ENCODE measurements at regions not wholly inside any gene's neighbourhood (a gene's known extent, or its start where the extent isn't known, plus 50 kb on each side); places are given as distances from the start of the nearest gene placed in this dataset.

- Histone ChIP-seq H2AFZ (ENCODE audit: insufficient read depth, low read depth, low read length, poor library complexity, severe bottlenecking) (no peak overlapping the region), H3K4me1 (ENCODE audit: control insufficient read depth in 2 of 2, insufficient read depth in 2 of 2, low read length in 2 of 2) (no peaks in the 10 kb centered on the region), H3K27ac (ENCODE audit: low read length in 2 of 2) (no peak overlapping the region), H3K4me3 (ENCODE audit: control extremely low read depth in 1 of 5, extremely low read depth in 1 of 5, insufficient read depth in 1 of 5, low read depth in 2 of 5, low read length in 4 of 5) (no peak overlapping the region), H3K36me3 (replicated peaks in 1 of 2; ENCODE audit: control extremely low read depth in 1 of 2, control insufficient read depth in 1 of 2, extremely low read depth in 1 of 2, insufficient read depth in 2 of 2, low read length in 1 of 2) (no peaks in the 10 kb centered on the region), H4K20me1 (ENCODE audit: control insufficient read depth, insufficient read depth, low read length, poor library complexity, severe bottlenecking) (no peaks in the 10 kb centered on the region), H3K4me2 (replicated peaks; ENCODE audit: low read depth, low read length, poor library complexity, severe bottlenecking) (no peak overlapping the region), H3K9ac (ENCODE audit: low read length) (no peak overlapping the region), H3K79me2 (ENCODE audit: control insufficient read depth, insufficient read depth, low read length) (no peaks in the 10 kb centered on the region), H3K27me3 (replicated peaks in 1 of 4; ENCODE audit: control extremely low read depth in 1 of 4, control insufficient read depth in 3 of 4, insufficient read depth in 4 of 4, low read length in 3 of 4) (no peaks in the 10 kb centered on the region), H3K9me3 (ENCODE audit: control extremely low read depth in 1 of 3, control insufficient read depth in 2 of 3, insufficient read depth in 1 of 3, low read length in 2 of 3) (peaks cover 0 to 38% (median 3%) of the 10 kb centered on the region in 3 donors)
- Mint-ChIP-seq H3K9me3 (ENCODE audit: insufficient read depth) (peaks cover 2% of the 10 kb centered on the region), H3K27ac (no peak overlapping the region), H3K27me3 (peaks cover 18% of the 10 kb centered on the region), H3K4me3 (no peak overlapping the region), H3K4me1 (no peaks in the 10 kb centered on the region)
- no peak for ATAC-seq (ENCODE audit: low read depth)
- WGBS (ENCODE audit: insufficient coverage), result 96% methylated on average over 10 of the region's 11 CpGs
- CTCF ChIA-PET, result no interaction called here
- DNase-seq, result no peak
- POLR2A ChIA-PET, result no interaction called here
- no peak for TF ChIP-seq EZH2 (IDR thresholded peaks at IDR 0.05; ENCODE audit: borderline replicate concordance, insufficient read depth, low read depth, low read length, poor library complexity, severe bottlenecking)
- TF ChIP-seq, protein P1, sequence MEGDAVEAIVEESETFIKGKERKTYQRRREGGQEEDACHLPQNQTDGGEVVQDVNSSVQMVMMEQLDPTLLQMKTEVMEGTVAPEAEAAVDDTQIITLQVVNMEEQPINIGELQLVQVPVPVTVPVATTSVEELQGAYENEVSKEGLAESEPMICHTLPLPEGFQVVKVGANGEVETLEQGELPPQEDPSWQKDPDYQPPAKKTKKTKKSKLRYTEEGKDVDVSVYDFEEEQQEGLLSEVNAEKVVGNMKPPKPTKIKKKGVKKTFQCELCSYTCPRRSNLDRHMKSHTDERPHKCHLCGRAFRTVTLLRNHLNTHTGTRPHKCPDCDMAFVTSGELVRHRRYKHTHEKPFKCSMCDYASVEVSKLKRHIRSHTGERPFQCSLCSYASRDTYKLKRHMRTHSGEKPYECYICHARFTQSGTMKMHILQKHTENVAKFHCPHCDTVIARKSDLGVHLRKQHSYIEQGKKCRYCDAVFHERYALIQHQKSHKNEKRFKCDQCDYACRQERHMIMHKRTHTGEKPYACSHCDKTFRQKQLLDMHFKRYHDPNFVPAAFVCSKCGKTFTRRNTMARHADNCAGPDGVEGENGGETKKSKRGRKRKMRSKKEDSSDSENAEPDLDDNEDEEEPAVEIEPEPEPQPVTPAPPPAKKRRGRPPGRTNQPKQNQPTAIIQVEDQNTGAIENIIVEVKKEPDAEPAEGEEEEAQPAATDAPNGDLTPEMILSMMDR (IDR thresholded peaks at IDR 0.05), result no peak
- intact Hi-C loops (cut with micrococcal nuclease), result no loop called here
These were observed 116.4 kb upstream of the ANO1 start for GRCh38 chr11:69961738-69962137.

- peaks cover 0 to 38% (median 3%) of the 10 kb centered on the region in 3 donors for H3K9me3 ChIP-seq (ENCODE audit: control extremely low read depth in 1 of 3, control insufficient read depth in 2 of 3, insufficient read depth in 1 of 3, low read length in 2 of 3)
- ATAC-seq (ENCODE audit: low read depth) (no peak), DNase-seq (no peak)
- no peaks in the 10 kb centered on the region for H3K79me2 ChIP-seq (ENCODE audit: control insufficient read depth, insufficient read depth, low read length)
- no peak overlapping the region for H2AFZ ChIP-seq (ENCODE audit: insufficient read depth, low read depth, low read length, poor library complexity, severe bottlenecking)
- H3K4me2 ChIP-seq (replicated peaks; ENCODE audit: low read depth, low read length, poor library complexity, severe bottlenecking), result no peak overlapping the region
- CTCF ChIA-PET, result no interaction called here
- Mint-ChIP-seq H3K4me1 (no peaks in the 10 kb centered on the region), H3K27ac (no peak overlapping the region), H3K27me3 (peaks cover 18% of the 10 kb centered on the region), H3K4me3 (no peak overlapping the region), H3K9me3 (ENCODE audit: insufficient read depth) (peaks cover 2% of the 10 kb centered on the region)
- H3K27ac ChIP-seq (ENCODE audit: low read length in 2 of 2), result no peak overlapping the region
- WGBS (ENCODE audit: insufficient coverage), result 71% methylated on average over 9 of the region's 9 CpGs
- TF ChIP-seq EZH2 (IDR thresholded peaks at IDR 0.05; ENCODE audit: borderline replicate concordance, insufficient read depth, low read depth, low read length, poor library complexity, severe bottlenecking), result no peak
- TF ChIP-seq, protein P1 (IDR thresholded peaks at IDR 0.05), result no peak
- H3K36me3 ChIP-seq (replicated peaks in 1 of 2; ENCODE audit: control extremely low read depth in 1 of 2, control insufficient read depth in 1 of 2, extremely low read depth in 1 of 2, insufficient read depth in 2 of 2, low read length in 1 of 2), result no peaks in the 10 kb centered on the region
- H3K27me3 ChIP-seq (replicated peaks in 1 of 4; ENCODE audit: control extremely low read depth in 1 of 4, control insufficient read depth in 3 of 4, insufficient read depth in 4 of 4, low read length in 3 of 4), result no peaks in the 10 kb centered on the region
- no peaks in the 10 kb centered on the region for H4K20me1 ChIP-seq (ENCODE audit: control insufficient read depth, insufficient read depth, low read length, poor library complexity, severe bottlenecking)
- intact Hi-C loops (cut with micrococcal nuclease), result no loop called here
- H3K4me3 ChIP-seq (ENCODE audit: control extremely low read depth in 1 of 5, extremely low read depth in 1 of 5, insufficient read depth in 1 of 5, low read depth in 2 of 5, low read length in 4 of 5), result no peak overlapping the region
- no peak overlapping the region for H3K9ac ChIP-seq (ENCODE audit: low read length)
- POLR2A ChIA-PET, result no interaction called here
- no peaks in the 10 kb centered on the region for H3K4me1 ChIP-seq (ENCODE audit: control insufficient read depth in 2 of 2, insufficient read depth in 2 of 2, low read length in 2 of 2)
These were observed 116.0 kb upstream of the ANO1 start for GRCh38 chr11:69962152-69962551.
